ELR (cell line): ENCODE measurements at regions not wholly inside any gene's neighbourhood (a gene's known extent, or its start where the extent isn't known, plus 50 kb on each side); places are given as distances from the start of the nearest gene placed in this dataset.
A peak's percentile ranks its signal among the peaks of the same experiment; 100 is the strongest.

ENCODE experiments used
- DNase-seq: peaks from one replicate; pipeline ENCODE4 v3.0.0-alpha.2; 2015; ENCODE audit warnings: low read depth

DNA sequence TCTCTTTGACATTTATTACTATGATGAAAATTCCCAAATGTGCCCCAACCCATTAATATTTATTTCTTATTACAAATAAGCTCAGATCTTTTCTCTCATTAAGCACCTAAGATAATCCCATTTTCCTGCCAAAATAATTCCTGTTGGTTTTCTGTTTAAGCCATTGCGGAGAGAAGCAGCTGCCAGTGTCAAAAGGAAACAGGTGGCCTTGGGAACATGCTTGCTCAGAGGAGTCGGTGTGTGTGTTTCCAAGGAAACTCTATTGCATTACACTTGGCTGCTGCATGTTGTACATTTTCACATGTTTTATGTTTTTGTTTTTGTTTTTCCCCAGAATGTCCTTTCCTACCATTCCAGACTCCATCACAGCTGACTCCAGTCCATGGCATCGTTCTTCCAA, 56.4 kb downstream of the CD24 start:
- no peak for DNase-seq

DNA sequence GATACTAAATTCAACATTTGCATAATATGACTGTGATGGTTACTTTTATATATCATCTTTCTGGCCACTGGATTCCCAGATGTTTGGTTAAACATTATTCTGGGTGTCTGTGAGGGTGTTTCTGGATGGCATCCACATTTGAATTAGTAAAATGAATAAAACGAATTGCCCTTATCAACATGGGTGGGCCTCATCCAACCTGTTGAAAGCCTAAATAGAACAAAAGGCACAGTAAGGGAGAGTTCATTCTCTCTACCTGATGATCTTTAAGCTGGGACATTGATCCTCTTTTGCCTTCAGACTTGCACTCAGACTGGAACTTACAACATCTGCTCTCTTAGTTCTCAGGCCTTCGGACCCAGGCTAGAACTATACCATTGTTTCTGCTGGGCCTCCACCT, 57.6 kb downstream of the CD24 start:
- DNase-seq, result no peak

DNA sequence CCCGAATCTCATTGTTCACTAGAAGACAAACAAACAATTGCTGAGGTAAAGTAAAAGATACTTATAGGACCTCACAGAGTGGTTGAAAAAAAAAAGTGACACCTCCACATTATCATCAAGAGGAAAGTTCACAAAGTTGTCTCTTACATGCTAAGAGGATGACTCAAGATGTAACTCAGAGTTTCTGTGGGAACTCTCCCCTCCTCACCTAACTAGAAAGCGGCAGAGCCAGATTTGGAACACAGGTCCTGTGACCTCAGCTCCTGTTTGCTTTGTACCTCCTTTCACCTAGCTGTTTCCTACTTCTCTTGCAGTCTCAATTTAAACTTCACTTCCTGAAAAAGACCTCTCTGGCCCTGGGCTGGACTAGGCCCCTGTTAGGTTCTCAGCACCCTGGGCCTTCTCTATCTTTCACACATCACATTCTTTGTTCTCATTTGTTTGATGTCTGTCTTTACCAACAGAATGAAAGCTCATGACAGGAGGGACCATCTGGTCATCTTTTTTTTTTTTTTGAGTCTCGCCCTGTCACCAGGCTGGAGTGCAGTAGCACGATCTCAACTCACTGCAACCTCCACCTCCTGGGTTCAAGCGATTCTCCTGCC, 60.8 kb downstream of the CD24 start:
- DNase-seq, result peak; percentile 7

GRCh38 chr6:106913111-106913510, 61.4 kb downstream of the CD24 start:
- DNase-seq, result no peak

- DNase-seq, result no peak
Observed at GRCh38 chr6:106912091-106912490, 62.4 kb downstream of the CD24 start.

GRCh38 chr6:106910999-106911949, 63.3 kb downstream of the CD24 start:
- peak; percentile 4 for DNase-seq

GRCh38 chr6:106908386-106908840, 66.1 kb downstream of the CD24 start:
- no peak for DNase-seq

GRCh38 chr6:106907754-106908153, 66.8 kb downstream of the CD24 start:
- DNase-seq, result no peak

DNA sequence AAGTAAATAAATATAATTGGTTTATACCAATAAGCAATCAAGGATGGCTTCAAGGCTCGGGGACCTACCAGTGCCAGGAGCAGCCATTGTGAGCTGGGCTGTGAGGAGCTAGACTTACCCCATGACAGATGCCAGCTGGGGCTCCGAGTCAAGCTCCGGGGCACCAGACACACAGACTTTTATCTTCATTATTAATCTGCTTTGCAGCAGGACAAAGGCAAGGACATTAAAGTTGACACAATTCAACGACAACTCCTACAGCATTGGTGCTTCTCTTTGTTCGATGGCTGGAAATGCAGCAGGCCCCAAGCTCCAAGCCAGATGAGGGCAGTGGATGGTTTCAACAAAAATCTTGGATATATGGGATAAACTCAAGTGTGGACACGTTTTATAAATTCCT, 68.3 kb downstream of the CD24 start:
- DNase-seq, result no peak

DNA sequence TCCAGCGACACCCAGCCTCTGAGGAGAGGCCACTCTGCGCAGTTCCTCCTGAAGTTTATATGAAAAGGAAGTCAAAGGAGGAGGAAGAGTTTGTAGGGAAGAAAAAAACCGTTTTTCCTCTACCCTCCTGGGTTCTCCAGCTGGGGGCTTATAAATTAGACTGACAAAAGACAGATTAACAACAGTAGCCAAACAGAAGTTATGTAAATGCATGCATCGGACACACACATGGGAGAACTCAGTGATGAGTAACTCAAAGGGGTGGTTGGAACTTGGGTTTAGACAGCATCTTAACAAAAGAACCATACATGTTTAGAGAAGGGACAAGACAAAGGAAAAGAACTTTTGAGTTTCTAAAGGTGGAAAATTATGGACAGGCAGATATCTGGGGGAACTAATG, 71.2 kb downstream of the CD24 start:
- no peak for DNase-seq

DNA sequence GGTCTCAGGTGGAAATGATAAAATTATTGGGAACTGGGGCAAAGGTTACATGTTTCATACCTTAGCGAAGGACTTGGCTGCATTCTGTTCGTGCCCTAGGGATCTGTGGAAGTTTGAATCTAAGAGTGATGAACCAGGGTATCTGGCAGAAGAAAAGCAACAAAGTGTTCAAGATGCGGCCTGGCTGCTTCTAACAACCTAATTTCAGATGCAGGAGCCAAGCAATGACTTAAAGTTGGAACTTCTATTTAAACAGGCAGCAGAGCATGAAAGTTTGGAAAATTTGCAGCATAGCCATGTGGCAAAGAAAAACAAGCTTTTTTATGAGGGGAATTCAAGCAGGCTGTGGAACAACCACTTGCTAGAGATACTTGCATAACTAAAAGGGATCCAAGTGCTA, 73.5 kb downstream of the CD24 start:
- no peak for DNase-seq

DNA sequence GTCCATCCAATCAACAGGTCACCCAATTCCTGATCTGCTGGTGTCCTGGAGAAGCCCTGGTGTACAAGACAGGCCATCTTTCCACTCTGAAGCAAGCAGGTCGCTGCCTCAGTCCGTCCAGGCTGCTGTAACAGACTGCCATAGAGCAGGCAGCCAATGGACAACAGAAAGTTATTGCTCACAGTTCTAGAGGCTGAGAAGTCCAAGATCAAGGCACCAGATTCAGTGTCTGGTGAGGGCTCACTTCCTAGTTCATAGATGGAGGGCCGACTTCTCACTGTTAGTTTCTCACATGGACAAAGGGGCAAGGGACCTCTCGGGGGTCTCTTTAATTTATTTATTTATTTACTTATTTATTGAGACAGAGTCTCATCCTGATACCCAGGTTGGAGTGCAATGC, 74.8 kb downstream of the CD24 start:
- DNase-seq, result no peak

DNA sequence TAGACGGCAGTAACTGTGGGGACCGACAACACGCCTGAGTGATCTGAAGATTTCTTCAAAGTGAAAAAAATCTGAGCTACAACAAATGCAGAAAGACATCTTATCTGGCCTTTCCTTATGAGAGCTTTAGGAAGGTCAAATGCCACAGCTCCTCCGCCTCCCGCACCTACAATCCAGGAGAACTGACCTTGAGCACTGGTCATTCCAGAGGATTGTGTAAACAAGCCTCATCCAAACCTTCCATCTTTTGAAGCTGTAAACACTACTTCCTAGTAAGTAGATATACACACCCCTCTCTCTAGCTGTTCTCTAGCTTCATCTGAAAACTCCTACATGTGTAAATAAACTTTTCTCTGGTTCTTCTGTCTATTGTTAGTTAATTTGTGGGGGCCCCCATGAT, 76.9 kb downstream of the CD24 start:
- no peak for DNase-seq

GRCh38 chr6:106895703-106896040, 78.9 kb downstream of the CD24 start:
- DNase-seq, result no peak

DNA sequence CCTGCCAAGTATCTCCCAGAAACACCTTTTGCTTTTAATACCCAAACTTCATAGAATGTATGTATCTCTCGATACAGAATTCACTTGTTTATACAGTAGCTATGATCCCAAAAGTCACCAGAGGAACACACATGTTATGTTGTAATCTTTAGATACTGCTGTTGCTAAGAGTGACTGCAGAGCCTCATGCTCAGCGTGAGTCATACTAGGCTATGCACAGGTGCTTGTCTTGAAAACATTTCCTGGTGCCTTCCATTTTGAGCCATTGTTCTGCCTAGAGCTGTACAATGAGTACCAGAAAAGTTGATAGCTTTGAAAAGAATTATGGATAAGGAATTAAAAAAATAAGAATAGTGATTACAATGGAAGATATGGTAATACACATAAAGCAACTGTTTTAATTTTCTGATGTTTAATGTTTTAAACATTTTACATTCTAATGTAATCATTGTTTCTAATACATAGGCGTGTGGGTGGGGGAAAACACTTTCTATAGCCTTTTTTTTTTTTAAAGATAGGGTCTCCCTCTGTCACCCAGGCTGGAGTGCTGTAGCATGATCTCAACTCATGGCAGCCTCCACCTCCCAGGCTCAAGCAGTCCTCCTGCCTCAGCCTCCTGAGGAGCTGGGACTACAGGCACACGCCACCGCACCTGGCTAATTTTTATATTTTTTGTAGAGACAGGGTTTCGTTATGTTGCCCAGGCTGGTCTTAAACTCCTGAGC, 79.4 kb downstream of the CD24 start:
- DNase-seq, result peak; percentile 62

DNA sequence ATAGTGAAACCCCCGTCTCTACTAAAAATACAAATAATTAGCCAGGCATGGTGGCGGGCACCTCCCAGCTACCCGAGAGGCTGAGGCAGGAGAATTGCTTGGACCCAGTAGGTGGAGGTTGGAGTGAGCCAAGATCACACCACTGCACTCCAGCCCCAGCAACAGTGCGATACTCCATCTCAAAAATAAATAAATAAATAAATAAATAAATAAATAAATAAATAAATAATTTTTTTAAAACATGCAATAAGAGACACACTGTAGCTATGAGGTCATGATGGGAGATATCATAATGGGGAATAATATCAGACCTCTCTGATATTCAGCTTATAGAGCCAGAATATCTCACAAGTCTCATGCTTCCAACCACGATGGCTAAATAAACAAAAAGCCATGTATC, 82.3 kb downstream of the CD24 start:
- no peak for DNase-seq

DNA sequence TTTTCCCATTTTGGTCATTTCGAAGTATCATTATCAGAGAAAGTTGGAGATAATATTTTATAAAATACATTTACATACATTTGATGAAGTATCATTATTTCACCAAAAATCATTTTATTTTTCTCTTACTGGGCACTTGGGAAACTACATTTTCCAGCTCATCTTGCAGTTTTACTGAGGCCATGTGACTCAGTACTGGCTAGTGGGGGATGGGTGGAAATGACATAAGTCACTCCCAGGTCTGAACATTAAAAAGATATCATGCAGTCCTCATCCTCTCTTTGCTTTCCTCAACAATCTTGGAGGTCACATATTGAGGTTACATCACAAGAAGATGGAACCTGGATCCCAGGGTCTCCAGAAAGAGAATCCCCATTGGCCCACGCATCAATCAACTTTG, 84.1 kb downstream of the CD24 start:
- DNase-seq, result peak; percentile 28

- DNase-seq, result no peak
Observed at GRCh38 chr6:106889692-106890091, 84.8 kb downstream of the CD24 start.

GRCh38 chr6:106886922-106887797, 87.4 kb downstream of the CD24 start:
- no peak for DNase-seq

DNA sequence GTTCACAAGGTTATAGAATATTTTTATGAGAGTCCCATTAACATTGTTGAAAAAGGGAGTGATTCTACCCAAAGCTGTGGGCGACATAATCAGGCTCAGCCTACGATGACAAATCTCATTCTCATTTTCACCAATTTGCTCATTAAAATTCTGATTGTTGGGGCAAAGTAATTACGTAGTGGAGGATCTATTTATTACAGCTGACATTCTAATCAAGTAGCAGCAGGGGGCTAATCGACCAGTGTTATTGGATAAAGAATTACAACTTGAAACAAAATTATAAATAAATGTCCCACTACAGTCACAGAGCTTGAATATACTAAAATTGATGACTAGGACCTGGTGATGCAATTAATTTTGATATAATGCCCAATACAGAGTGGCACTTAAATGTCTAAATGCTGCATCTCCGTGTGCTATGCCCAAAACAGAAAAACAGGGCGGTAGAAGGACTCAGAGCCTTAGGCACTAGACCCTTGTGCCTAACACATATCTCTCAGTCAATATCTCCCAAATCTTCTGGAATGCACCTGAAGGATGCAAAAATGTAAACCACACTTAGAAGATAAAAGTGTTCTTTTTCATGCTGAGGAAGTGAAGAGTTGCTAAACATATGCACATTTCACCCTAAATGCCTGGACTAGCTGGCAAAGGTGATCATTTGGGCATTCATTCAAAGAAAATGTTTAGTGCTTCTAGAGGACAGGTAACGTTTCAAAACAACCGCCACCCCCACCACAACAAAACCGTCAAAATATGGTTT, 88.3 kb downstream of the CD24 start:
- no peak for DNase-seq

DNA sequence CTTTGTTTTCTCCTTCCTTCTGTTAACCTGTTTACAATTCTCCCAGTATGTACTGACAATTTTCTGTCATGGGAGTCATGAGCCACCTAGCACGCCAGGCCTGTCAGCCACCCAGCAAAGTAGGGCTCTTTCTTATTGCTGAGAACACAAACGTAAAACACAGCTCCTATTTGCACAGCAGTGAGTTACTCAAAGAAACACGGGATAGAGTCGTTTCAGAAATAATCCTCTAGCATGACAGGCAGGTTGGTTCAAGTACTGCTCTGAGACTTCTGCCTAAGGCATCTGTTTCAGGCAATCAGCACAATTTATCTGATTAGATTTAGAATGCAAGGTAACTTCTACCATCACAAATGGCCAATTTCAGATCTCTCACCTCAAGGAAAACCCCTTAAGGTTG, 88.8 kb downstream of the CD24 start:
- DNase-seq, result no peak
